ENCODE measurements at regions not wholly inside any gene's neighbourhood (a gene's known extent, or its start where the extent isn't known, plus 50 kb on each side); places are given as distances from the start of the nearest gene placed in this dataset.

GRCh38 chr4:154683956-154684681, 59.7 kb upstream of the LRAT start:
- Histone ChIP-seq H3K9me1 (ENCODE audit: control insufficient read depth, insufficient read depth, low read length) (peaks cover 3% of the 10 kb centered on the region), H3K9ac (ENCODE audit: insufficient read depth in 1 of 2, low read depth in 2 of 2, low read length in 2 of 2) (no peak overlapping the region), H3K36me3 (ENCODE audit: control insufficient read depth, insufficient read depth, low read length) (no peaks in the 10 kb centered on the region), H3K27me3 (ENCODE audit: control insufficient read depth in 2 of 2, insufficient read depth in 2 of 2, low read length in 2 of 2) (no peaks in the 10 kb centered on the region), H3K4me2 (ENCODE audit: insufficient read depth, low read length) (no peak overlapping the region), H2AFZ (ENCODE audit: low read depth, low read length) (no peak overlapping the region), H3K27ac (ENCODE audit: extremely low read depth, low read depth, low read length) (no peak overlapping the region), H3K4me3 (no peak overlapping the region), H3K9me3 (replicated peaks; ENCODE audit: control insufficient read depth, insufficient read depth, low read depth, low read length) (no peaks in the 10 kb centered on the region), H3K79me2 (ENCODE audit: control insufficient read depth, insufficient read depth, low read length) (no peaks in the 10 kb centered on the region), H3K4me1 (replicated peaks in 1 of 2; ENCODE audit: control insufficient read depth in 2 of 2, insufficient read depth in 2 of 2, low read length in 2 of 2) (no peaks in the 10 kb centered on the region), H4K20me1 (replicated peaks; ENCODE audit: control insufficient read depth, insufficient read depth, low read length) (no peaks in the 10 kb centered on the region)
- in situ Hi-C loops (cut with MboI) (no loop called here), intact Hi-C loops (cut with micrococcal nuclease) (no loop called here)
- POLR2A ChIA-PET = interaction anchor here (0.6 to 1.2 kb wide), 2 partner anchors 24 to 1916 kb away, joined by 3 read pairs; no protein-coding TSS in a partner anchor
- TF ChIP-seq ZNF431 (CRISPR knock-in tag; IDR thresholded peaks at IDR 0.05) (no peak), GABPA (tag; conservative IDR thresholded peaks at IDR 0.05; ENCODE audit: low read depth) (no peak), KDM4B (IDR thresholded peaks at IDR 0.05; ENCODE audit: borderline replicate concordance in 2 of 2, low read depth in 1 of 2) (no peak), BACH1 (tag; IDR thresholded peaks at IDR 0.05) (no peak), BCL6 (CRISPR knock-in tag; IDR thresholded peaks at IDR 0.05) (no peak), ZFX (CRISPR knock-in tag; IDR thresholded peaks at IDR 0.05) (no peak), KLF10 (CRISPR knock-in tag; IDR thresholded peaks at IDR 0.05) (no peak), ATF1 (CRISPR knock-in tag; IDR thresholded peaks at IDR 0.05) (no peak), ATF1 (tag; IDR thresholded peaks at IDR 0.05) (no peak)
- DNase-seq (ENCODE audit: extremely low read depth in 1 of 4, low spot score in 3 of 4) (no peak), ATAC-seq (no peak), FAIRE-seq (no peak)
- BruUV-seq (replicated peaks) = no TSS peak
- 0% methylated on average over 4 of the region's 4 CpGs for WGBS (ENCODE audit: insufficient coverage, low coverage, missing lambda C conversion rate)
- CTCF ChIA-PET (ENCODE audit: low intra/inter-chr PET ratio) = no interaction called here
